DND-41 (cell line): ENCODE measurements at regions not wholly inside any gene's neighbourhood (a gene's known extent, or its start where the extent isn't known, plus 50 kb on each side); places are given as distances from the start of the nearest gene placed in this dataset.

Experiments used
- EZH2 ChIP-seq: IDR thresholded peaks from 3 replicates; pipeline ENCODE4 v1.6.1; 2012; ENCODE audit warnings: borderline replicate concordance, low read depth, mild to moderate bottlenecking, moderate library complexity, low read length, inconsistent platforms; ENCODE audit not compliant: severe bottlenecking
- TF ChIP-seq, protein P1 (sequence below): IDR thresholded peaks from 2 replicates; pipeline ENCODE4 v1.5.1; 2012; ENCODE audit warnings: borderline replicate concordance, low read length, moderate library complexity, mild to moderate bottlenecking; ENCODE audit not compliant: poor library complexity, severe bottlenecking; ENCODE audit errors: extremely low read depth

DNA sequence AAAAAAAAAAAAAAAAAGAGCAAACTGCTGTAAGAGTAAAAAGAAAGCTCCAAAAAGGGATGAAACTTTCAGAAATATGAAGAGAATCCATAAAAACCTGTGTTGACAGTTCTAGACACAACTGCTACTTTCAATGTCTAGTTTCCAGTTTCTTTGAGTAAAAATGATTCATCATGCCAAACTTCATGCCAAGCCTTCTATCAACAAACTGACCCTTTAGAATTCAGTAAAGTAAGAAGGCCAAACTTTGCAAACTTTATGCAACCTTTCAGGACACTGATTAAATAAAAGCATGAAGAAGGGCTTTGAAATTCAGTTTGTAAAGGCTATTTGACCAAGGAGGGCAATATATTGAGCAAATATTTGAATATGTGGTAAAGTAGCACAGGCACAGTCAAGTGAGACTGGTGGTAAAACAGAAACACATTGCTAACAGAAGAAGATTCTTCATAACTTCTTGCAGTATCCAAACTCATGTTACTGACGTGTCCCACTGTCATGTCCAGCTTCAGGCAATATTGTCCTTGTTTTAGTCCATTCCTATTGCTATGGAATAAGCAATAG, 56.3 kb upstream of the CFAP20DC start:
- TF ChIP-seq, protein P1, sequence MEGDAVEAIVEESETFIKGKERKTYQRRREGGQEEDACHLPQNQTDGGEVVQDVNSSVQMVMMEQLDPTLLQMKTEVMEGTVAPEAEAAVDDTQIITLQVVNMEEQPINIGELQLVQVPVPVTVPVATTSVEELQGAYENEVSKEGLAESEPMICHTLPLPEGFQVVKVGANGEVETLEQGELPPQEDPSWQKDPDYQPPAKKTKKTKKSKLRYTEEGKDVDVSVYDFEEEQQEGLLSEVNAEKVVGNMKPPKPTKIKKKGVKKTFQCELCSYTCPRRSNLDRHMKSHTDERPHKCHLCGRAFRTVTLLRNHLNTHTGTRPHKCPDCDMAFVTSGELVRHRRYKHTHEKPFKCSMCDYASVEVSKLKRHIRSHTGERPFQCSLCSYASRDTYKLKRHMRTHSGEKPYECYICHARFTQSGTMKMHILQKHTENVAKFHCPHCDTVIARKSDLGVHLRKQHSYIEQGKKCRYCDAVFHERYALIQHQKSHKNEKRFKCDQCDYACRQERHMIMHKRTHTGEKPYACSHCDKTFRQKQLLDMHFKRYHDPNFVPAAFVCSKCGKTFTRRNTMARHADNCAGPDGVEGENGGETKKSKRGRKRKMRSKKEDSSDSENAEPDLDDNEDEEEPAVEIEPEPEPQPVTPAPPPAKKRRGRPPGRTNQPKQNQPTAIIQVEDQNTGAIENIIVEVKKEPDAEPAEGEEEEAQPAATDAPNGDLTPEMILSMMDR: no peak
- TF ChIP-seq EZH2: no peak
